SKM-1 (cell line): ENCODE measurements at regions not wholly inside any gene's neighbourhood (a gene's known extent, or its start where the extent isn't known, plus 50 kb on each side); places are given as distances from the start of the nearest gene placed in this dataset.
A peak's percentile ranks its signal among the peaks of the same experiment; 100 is the strongest.

Experiments used
- DNase-seq: peaks from one replicate; lab custom pipeline; 2025; ENCODE audit not compliant: unreplicated experiment; lab: John Stamatoyannopoulos, UW

- DNase-seq, result no peak
These were observed 123.2 kb upstream of the GOLGA8J start for GRCh38 chr15:29959384-29960137.

- no peak for DNase-seq
These were observed 130.0 kb upstream of the TJP1 start for GRCh38 chr15:29952225-29952624.

- DNase-seq, result no peak
These were observed 123.8 kb upstream of the TJP1 start for GRCh38 chr15:29945943-29946596.

GRCh38 chr15:29944925-29945324, 122.7 kb upstream of the TJP1 start:
- DNase-seq, result no peak

GRCh38 chr15:29942548-29942947, 120.3 kb upstream of the TJP1 start:
- no peak for DNase-seq

- no peak for DNase-seq
These were observed 119.9 kb upstream of the TJP1 start for GRCh38 chr15:29942143-29942542.

GRCh38 chr15:29939404-29939803, 117.1 kb upstream of the TJP1 start:
- no peak for DNase-seq

GRCh38 chr15:29938361-29939335, 116.4 kb upstream of the TJP1 start:
- DNase-seq, result no peak

GRCh38 chr15:29937956-29938355, 115.7 kb upstream of the TJP1 start:
- DNase-seq, result no peak

GRCh38 chr15:29936353-29937049, 114.2 kb upstream of the TJP1 start:
- DNase-seq, result no peak

GRCh38 chr15:29935296-29936004, 113.2 kb upstream of the TJP1 start:
- no peak for DNase-seq

- no peak for DNase-seq
These were observed 112.0 kb upstream of the TJP1 start for GRCh38 chr15:29934251-29934650.

- DNase-seq, result no peak
These were observed 111.0 kb upstream of the TJP1 start for GRCh38 chr15:29933042-29933803.

GRCh38 chr15:29926083-29926388, 103.8 kb upstream of the TJP1 start:
- no peak for DNase-seq

GRCh38 chr15:29925227-29926082, 103.2 kb upstream of the TJP1 start:
- DNase-seq, result peak; percentile 4

GRCh38 chr15:29924750-29925149, 102.5 kb upstream of the TJP1 start:
- no peak for DNase-seq

- DNase-seq, result no peak
These were observed 99.9 kb upstream of the TJP1 start for GRCh38 chr15:29922191-29922590.

GRCh38 chr15:29921130-29921601, 98.9 kb upstream of the TJP1 start:
- no peak for DNase-seq

GRCh38 chr15:29920515-29920914, 98.2 kb upstream of the TJP1 start:
- DNase-seq, result no peak
